ENCODE measurements at regions not wholly inside any gene's neighbourhood (a gene's known extent, or its start where the extent isn't known, plus 50 kb on each side); places are given as distances from the start of the nearest gene placed in this dataset.

GRCh38 chr2:36301843-36302242 lies 53.7 kb upstream of the CRIM1 start:
- TF ChIP-seq, protein P1, sequence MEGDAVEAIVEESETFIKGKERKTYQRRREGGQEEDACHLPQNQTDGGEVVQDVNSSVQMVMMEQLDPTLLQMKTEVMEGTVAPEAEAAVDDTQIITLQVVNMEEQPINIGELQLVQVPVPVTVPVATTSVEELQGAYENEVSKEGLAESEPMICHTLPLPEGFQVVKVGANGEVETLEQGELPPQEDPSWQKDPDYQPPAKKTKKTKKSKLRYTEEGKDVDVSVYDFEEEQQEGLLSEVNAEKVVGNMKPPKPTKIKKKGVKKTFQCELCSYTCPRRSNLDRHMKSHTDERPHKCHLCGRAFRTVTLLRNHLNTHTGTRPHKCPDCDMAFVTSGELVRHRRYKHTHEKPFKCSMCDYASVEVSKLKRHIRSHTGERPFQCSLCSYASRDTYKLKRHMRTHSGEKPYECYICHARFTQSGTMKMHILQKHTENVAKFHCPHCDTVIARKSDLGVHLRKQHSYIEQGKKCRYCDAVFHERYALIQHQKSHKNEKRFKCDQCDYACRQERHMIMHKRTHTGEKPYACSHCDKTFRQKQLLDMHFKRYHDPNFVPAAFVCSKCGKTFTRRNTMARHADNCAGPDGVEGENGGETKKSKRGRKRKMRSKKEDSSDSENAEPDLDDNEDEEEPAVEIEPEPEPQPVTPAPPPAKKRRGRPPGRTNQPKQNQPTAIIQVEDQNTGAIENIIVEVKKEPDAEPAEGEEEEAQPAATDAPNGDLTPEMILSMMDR (IDR thresholded peaks at IDR 0.05; ENCODE audit: low read depth, low read length, missing input control): no peak
- no peak for TF ChIP-seq YY1 (IDR thresholded peaks at IDR 0.05)
- no peak for TF ChIP-seq ATF3 (IDR thresholded peaks at IDR 0.05)
- TF ChIP-seq RAD21 (IDR thresholded peaks at IDR 0.05): no peak
- no peak for TF ChIP-seq MAX (IDR thresholded peaks at IDR 0.05)
- no peak for TF ChIP-seq REST (IDR thresholded peaks at IDR 0.05)
- TF ChIP-seq ZBTB33 (IDR thresholded peaks at IDR 0.05): no peak
- TF ChIP-seq TAF1 (conservative IDR thresholded peaks at IDR 0.05): no peak
- TF ChIP-seq SP1 (IDR thresholded peaks at IDR 0.05): no peak
